Neuronal stem cell (in vitro differentiated cells): ENCODE measurements at regions not wholly inside any gene's neighbourhood (a gene's known extent, or its start where the extent isn't known, plus 50 kb on each side); places are given as distances from the start of the nearest gene placed in this dataset.

Experiments
- DNase-seq: peaks from one replicate; pipeline ENCODE4 v3.0.0-alpha.2; 2013; ENCODE audit warnings: low spot score
- H2AFZ ChIP-seq: one replicate; pipeline ENCODE4 v1.6.1; 2013; ENCODE audit warnings: mild to moderate bottlenecking, low read length, inconsistent platforms
- H2AK5ac ChIP-seq: 2 replicates; pipeline ENCODE4 v1.6.1; 2013; ENCODE audit warnings: low read depth, mild to moderate bottlenecking, inconsistent platforms, low read length, moderate library complexity, mixed read lengths
- H2BK120ac ChIP-seq: 2 replicates; pipeline ENCODE4 v1.6.1; 2013; ENCODE audit warnings: low read depth, mild to moderate bottlenecking, inconsistent platforms, low read length, moderate library complexity, mixed read lengths
- H2BK12ac ChIP-seq: one replicate; pipeline ENCODE4 v1.6.1; 2013; ENCODE audit warnings: low read length, inconsistent platforms
- H2BK15ac ChIP-seq: 2 replicates; pipeline ENCODE4 v1.6.1; 2013; ENCODE audit warnings: mild to moderate bottlenecking, low read length, inconsistent platforms, mixed read lengths
- H2BK5ac ChIP-seq: one replicate; pipeline ENCODE4 v1.6.1; 2013; ENCODE audit warnings: inconsistent platforms, mild to moderate bottlenecking, low read length, moderate library complexity
- H3K14ac ChIP-seq: one replicate; pipeline ENCODE4 v1.6.1; 2013; ENCODE audit warnings: low read length, inconsistent platforms
- H3K18ac ChIP-seq: 2 replicates; pipeline ENCODE4 v1.6.1; 2013; ENCODE audit warnings: low read length, inconsistent platforms
- H3K23ac ChIP-seq: 2 replicates; pipeline ENCODE4 v1.6.1; 2013; ENCODE audit warnings: low read depth, mild to moderate bottlenecking, mixed read lengths, low read length, inconsistent platforms; ENCODE audit not compliant: poor library complexity
- H3K27ac ChIP-seq: replicated peaks from 3 replicates; pipeline ENCODE4 v1.5.1; 2013; ENCODE audit warnings: low read length, inconsistent platforms
- H3K27me3 ChIP-seq, 3 experiments: 2 replicates each; pipeline ENCODE4 v1.6.1; 2013; ENCODE audit warnings: low read length in 3 of 3, mild to moderate bottlenecking in 2 of 3, inconsistent platforms in 1 of 3, low read depth in 1 of 3, mixed read lengths in 1 of 3, moderate library complexity in 1 of 3; ENCODE audit not compliant: control insufficient read depth in 3 of 3, insufficient read depth in 3 of 3
- H3K36me3 ChIP-seq, 2 donors: replicated peaks in 1 of 2; 2 replicates each; pipeline ENCODE4 v1.6.1; 2013; ENCODE audit warnings: low read length in 2 of 2; ENCODE audit not compliant: control insufficient read depth in 2 of 2, insufficient read depth in 2 of 2
- H3K4ac ChIP-seq: 2 replicates; pipeline ENCODE4 v1.6.1; 2013; ENCODE audit warnings: inconsistent platforms, mild to moderate bottlenecking, low read length, moderate library complexity
- H3K4me1 ChIP-seq, 2 donors: 1 replicate in 1 of 2; 2 replicates in 1 of 2; pipeline ENCODE4 v1.6.1; 2013; ENCODE audit warnings: low read length in 2 of 2, low read depth in 1 of 2; ENCODE audit not compliant: control insufficient read depth in 2 of 2, insufficient read depth in 1 of 2
- H3K4me2 ChIP-seq: one replicate; pipeline ENCODE4 v1.6.1; 2013; ENCODE audit warnings: mild to moderate bottlenecking, low read length, inconsistent platforms; ENCODE audit not compliant: insufficient read depth, poor library complexity, severe bottlenecking
- H3K4me3 ChIP-seq, 2 donors: 2 replicates each; pipeline ENCODE4 v1.5.1; 2013; ENCODE audit warnings: low read length in 2 of 2, mild to moderate bottlenecking in 2 of 2, inconsistent platforms in 1 of 2, moderate library complexity in 1 of 2
- H3K79me1 ChIP-seq: one replicate; pipeline ENCODE4 v1.6.1; 2013; ENCODE audit warnings: low read depth, mild to moderate bottlenecking, inconsistent platforms, low read length, moderate library complexity
- H3K9ac ChIP-seq: one replicate; pipeline ENCODE4 v1.6.1; 2013; ENCODE audit warnings: mild to moderate bottlenecking, low read depth, low read length, inconsistent platforms; ENCODE audit not compliant: poor library complexity
- H3K9me3 ChIP-seq, 2 donors: replicated peaks in 1 of 2; 2 replicates each; pipeline versions ENCODE3 to v1.6.1; 2013; ENCODE audit warnings: low read length in 2 of 2, mild to moderate bottlenecking in 2 of 2, inconsistent platforms in 1 of 2, low read depth in 1 of 2, mixed read lengths in 1 of 2, moderate library complexity in 1 of 2; ENCODE audit not compliant: control insufficient read depth in 2 of 2, insufficient read depth in 1 of 2
- H4K8ac ChIP-seq: one replicate; pipeline ENCODE4 v1.6.1; 2013; ENCODE audit warnings: low read depth, mild to moderate bottlenecking, inconsistent platforms, low read length, moderate library complexity
- H4K91ac ChIP-seq: one replicate; pipeline ENCODE4 v1.6.1; 2013; ENCODE audit warnings: low read length, low read depth, mild to moderate bottlenecking, inconsistent platforms; ENCODE audit not compliant: poor library complexity
- WGBS, 2 donors: extraction: QIAGEN DNeasy Blood & Tissue Kit; methylation state at CpG; one replicate each; pipeline ENCODE4 v1.1.7; 2013; ENCODE audit warnings: missing lambda C conversion rate in 2 of 2, mixed read lengths in 1 of 2; ENCODE audit not compliant: insufficient read length in 2 of 2, insufficient replicate concordance in 1 of 2; ENCODE audit errors: extremely low coverage in 2 of 2; 5-methylcytosine and 5-hydroxymethylcytosine counted together

- no peak overlapping the region for H2BK12ac ChIP-seq
- H3K4me3 ChIP-seq = no peak overlapping the region
- no peaks in the 10 kb centered on the region for H3K36me3 ChIP-seq
- WGBS, 2 donors = no CpG with 5 or more reads among the region's 2 CpGs
- no peaks in the 10 kb centered on the region for H3K79me1 ChIP-seq
- H3K27me3 ChIP-seq = no peaks in the 10 kb centered on the region
- H3K4ac ChIP-seq = no peak overlapping the region
- H3K9ac ChIP-seq = no peak overlapping the region
- no peak overlapping the region for H3K14ac ChIP-seq
- no peak for DNase-seq
- no peak overlapping the region for H2BK5ac ChIP-seq
- no peak overlapping the region for H3K18ac ChIP-seq
- H2BK120ac ChIP-seq = no peak overlapping the region
- H3K9me3 ChIP-seq = no peaks in the 10 kb centered on the region
- H3K4me1 ChIP-seq = no peaks in the 10 kb centered on the region
- H3K27ac ChIP-seq = no peak overlapping the region
- H4K8ac ChIP-seq = no peak overlapping the region
- no peak overlapping the region for H2AFZ ChIP-seq
- H2BK15ac ChIP-seq = no peak overlapping the region
- H3K23ac ChIP-seq = no peak overlapping the region
- no peak overlapping the region for H4K91ac ChIP-seq
- H3K4me2 ChIP-seq = no peak overlapping the region
- no peak overlapping the region for H2AK5ac ChIP-seq
These were observed 205.4 kb downstream of the SPATA18 start for GRCh38 chr4:52256522-52256921.

GRCh38 chr4:52259978-52260377, 208.9 kb downstream of the SPATA18 start:
- Histone ChIP-seq H3K23ac (no peak overlapping the region), H3K4me3 (no peak overlapping the region), H3K36me3 (no peaks in the 10 kb centered on the region), H2BK12ac (no peak overlapping the region), H2AFZ (no peak overlapping the region), H3K4me1 (no peaks in the 10 kb centered on the region), H2BK120ac (no peak overlapping the region), H3K4ac (no peak overlapping the region), H3K4me2 (no peak overlapping the region), H3K18ac (no peak overlapping the region), H3K14ac (no peak overlapping the region), H2BK15ac (no peak overlapping the region), H3K27ac (no peak overlapping the region), H3K9me3 (no peaks in the 10 kb centered on the region), H3K27me3 (no peaks in the 10 kb centered on the region), H2BK5ac (no peak overlapping the region), H3K79me1 (no peaks in the 10 kb centered on the region), H3K9ac (no peak overlapping the region), H4K91ac (no peak overlapping the region), H4K8ac (no peak overlapping the region), H2AK5ac (no peak overlapping the region)
- no peak for DNase-seq
- no CpG with 5 or more reads among the region's 3 CpGs for WGBS, 2 donors

GRCh38 chr4:52260514-52261210, 209.6 kb downstream of the SPATA18 start:
- Histone ChIP-seq H3K4me1 (no peaks in the 10 kb centered on the region), H3K36me3 (no peaks in the 10 kb centered on the region), H3K79me1 (no peaks in the 10 kb centered on the region), H3K4me2 (no peak overlapping the region), H3K27ac (no peak overlapping the region), H3K27me3 (no peaks in the 10 kb centered on the region), H4K91ac (no peak overlapping the region), H3K23ac (no peak overlapping the region), H4K8ac (no peak overlapping the region), H2AFZ (no peak overlapping the region), H3K9me3 (no peaks in the 10 kb centered on the region), H3K14ac (no peak overlapping the region), H2BK12ac (no peak overlapping the region), H2BK120ac (no peak overlapping the region), H3K18ac (no peak overlapping the region), H2BK5ac (no peak overlapping the region), H3K4ac (no peak overlapping the region), H2BK15ac (no peak overlapping the region), H2AK5ac (no peak overlapping the region), H3K9ac (no peak overlapping the region), H3K4me3 (no peak overlapping the region)
- WGBS, 2 donors = no CpG with 5 or more reads among the region's 6 CpGs
- DNase-seq = no peak

GRCh38 chr4:52263607-52264006, 212.5 kb downstream of the SPATA18 start:
- Histone ChIP-seq H3K4me2 (no peak overlapping the region), H2BK15ac (no peak overlapping the region), H3K79me1 (no peaks in the 10 kb centered on the region), H2BK12ac (no peak overlapping the region), H3K27me3 (no peaks in the 10 kb centered on the region), H3K4ac (no peak overlapping the region), H3K18ac (no peak overlapping the region), H4K91ac (no peak overlapping the region), H2AK5ac (no peak overlapping the region), H3K36me3 (no peaks in the 10 kb centered on the region), H3K23ac (no peak overlapping the region), H3K9ac (no peak overlapping the region), H2AFZ (no peak overlapping the region), H3K9me3 (no peaks in the 10 kb centered on the region), H3K4me3 (no peak overlapping the region), H3K27ac (no peak overlapping the region), H3K4me1 (peaks cover 0 to 2% of the 10 kb centered on the region in 2 donors), H3K14ac (no peak overlapping the region), H4K8ac (no peak overlapping the region), H2BK120ac (no peak overlapping the region), H2BK5ac (no peak overlapping the region)
- no peak for DNase-seq
